GM19023 (cell line): ENCODE measurements at regions not wholly inside any gene's neighbourhood (a gene's known extent, or its start where the extent isn't known, plus 50 kb on each side); places are given as distances from the start of the nearest gene placed in this dataset.

ENCODE experiments used
- ATAC-seq: cut with Tn5 transposase; IDR thresholded peaks from one replicate; pipeline ENCODE4 v1.9.1; 2021; ENCODE audit warnings: mild to moderate bottlenecking, moderate library complexity; ENCODE audit not compliant: unreplicated experiment

GRCh38 chr16:85545227-85545818 is 67.8 kb upstream of the GSE1 start:
- no peak for ATAC-seq

DNA sequence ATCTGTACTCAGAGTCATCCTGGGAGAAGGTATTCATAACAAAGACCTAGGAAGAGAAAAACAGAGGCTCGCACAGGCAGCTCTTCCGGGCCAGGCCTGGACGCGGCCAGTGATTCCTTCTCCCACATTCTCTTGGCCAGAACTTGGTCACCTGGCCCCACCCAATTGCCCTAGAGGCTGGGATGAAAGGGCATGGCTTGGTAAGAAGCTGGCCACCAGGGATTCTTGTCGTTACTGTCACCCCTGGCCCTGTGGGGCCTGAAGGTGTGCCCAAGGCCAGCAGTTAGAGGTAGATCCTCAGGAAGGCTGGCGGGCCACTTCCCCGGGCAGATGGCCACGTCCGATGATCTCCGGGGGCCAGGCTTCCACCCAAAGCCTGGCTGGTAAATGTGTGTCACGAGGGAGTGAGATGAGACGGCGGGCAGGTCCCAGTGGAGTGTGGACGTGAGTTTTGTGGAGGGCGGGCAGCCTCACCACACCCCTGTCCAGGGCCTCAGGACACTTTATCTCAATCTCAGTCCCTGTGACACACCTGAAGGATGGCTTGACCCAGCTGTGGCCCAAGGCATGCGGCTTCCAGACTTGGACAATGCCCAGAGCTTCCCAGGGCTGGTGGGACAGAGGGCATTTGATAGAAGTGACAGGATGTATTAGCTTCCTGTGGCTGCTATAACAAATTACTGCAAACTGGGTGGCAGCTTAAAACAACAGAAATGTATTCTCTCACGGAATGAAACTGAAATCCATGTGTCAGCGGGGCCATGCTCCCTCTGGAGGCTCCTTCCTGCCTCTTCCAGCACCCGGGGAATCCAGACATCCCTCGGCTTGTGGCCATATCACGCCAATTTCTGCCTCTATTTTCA is 66.3 kb upstream of the GSE1 start:
- ATAC-seq, result no peak

- no peak for ATAC-seq
These were observed 64.7 kb upstream of the GSE1 start for GRCh38 chr16:85548375-85548774.

DNA sequence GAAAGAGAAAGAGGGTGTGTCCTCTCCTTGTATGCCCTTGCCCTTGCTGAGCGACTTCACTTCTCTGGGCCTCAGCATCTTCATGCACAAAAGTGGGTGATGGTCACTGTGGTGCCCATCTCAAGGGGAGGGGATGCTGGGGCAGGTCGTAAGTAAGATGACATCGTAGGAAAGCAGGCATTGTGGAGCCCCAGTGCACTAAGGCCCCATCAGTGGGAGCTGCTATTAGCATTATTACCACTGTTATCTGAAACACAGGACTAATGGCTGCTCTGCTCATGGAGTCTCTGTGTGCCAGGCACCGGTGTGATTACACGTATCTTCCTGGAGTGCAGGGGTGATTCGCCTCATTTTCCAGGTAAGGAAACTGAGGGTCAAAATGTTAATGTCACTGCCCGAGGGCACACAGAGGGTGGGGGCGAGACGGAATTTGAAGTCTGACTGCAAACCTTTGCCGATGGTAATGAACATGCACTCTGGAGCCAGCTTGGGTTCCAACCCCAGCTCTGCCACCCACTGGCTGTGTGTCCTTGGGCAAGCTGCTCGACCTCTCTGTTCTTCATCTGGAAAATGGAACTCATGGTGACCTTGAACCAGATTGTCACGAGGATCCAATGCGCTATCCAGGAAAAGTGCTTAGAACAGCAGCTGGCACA is 63.2 kb upstream of the GSE1 start:
- ATAC-seq, result no peak

DNA sequence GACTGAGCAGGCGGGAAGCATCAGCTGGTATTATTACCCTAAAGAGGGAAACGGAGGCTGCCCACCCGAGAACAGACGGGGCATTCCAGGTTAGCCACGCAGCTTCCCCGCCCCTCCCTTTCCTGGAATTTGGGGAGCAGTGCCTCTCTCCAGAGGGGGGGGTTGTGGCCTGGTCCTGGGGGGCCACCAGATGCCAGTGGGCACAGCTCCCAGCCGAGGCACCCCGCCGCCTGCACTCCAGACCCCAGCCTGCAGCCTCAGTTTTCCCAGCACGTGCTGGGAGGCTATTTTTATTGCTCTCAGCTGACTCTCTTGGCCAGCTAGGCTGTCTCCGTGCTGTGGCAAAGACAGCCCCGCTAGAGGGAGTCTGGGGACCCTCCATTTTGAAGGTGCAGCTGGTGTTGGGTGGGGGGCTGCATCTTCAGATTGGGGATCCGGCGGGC is 62.7 kb upstream of the GSE1 start:
- ATAC-seq, result no peak

- no peak for ATAC-seq
These were observed 61.9 kb upstream of the GSE1 start for GRCh38 chr16:85550953-85551924.

DNA sequence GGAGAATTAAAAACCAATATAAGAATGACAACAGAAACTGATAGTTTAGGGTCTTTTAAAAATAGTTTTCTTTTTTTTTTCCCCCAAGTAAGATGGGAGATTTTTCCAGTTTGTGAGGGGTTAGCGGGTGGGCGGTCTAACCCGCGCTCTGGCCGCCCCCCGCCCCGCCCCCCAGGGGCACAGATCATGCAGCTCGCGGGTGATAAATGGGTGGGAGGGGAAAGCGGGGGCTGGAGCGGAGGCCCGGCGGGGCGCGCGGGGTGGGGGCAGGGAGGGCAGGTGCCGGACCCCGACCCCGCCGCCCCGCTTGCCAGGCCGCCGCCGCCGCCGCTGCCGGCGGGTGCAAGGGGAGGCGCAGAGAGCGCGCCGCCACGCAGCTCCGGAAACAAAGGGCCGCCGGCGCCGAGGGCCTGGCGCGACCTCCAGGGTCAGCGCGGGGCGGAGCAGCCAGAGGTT is 60.1 kb upstream of the GSE1 start:
- no peak for ATAC-seq

GRCh38 chr16:85553436-85554113 is 59.5 kb upstream of the GSE1 start:
- peak; percentile 36 for ATAC-seq

DNA sequence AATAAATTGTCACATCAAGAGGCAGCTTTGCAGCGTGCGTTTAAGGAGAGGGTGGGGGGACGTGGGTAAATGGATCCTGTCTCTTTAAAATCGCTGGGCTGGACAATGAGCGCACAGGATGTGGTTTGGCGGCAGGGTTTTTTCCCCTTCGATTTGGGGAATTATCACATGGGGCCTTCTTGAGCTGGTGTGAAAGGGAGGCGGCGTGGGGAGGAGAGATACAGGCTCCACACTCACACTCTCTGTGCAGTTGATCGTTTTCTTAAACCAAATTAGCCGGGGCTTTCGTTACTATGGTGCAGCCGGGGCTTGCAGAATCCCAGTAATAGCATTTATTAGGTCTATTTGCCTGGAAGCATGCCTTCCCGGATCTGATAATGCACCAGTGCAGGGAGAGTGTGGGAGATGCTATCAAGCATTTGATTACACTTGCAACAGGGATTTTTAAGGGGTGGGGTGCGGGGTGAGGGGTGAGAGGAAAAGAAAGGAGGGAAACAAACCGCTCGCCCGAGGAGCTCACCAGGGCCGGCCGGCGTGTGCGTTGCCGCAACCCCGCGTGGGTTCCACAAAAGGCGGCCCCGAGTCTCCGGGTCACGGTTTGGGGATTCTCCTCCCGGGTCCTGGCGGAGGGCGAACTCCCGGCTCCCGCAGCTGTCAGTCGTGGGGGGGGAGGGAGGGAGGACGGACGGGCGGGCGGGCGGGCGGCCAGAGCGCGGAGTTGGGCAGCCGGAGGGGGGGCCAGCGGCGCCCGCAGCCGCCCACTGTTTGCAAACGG is 58.8 kb upstream of the GSE1 start:
- ATAC-seq, result peak; percentile 52

DNA sequence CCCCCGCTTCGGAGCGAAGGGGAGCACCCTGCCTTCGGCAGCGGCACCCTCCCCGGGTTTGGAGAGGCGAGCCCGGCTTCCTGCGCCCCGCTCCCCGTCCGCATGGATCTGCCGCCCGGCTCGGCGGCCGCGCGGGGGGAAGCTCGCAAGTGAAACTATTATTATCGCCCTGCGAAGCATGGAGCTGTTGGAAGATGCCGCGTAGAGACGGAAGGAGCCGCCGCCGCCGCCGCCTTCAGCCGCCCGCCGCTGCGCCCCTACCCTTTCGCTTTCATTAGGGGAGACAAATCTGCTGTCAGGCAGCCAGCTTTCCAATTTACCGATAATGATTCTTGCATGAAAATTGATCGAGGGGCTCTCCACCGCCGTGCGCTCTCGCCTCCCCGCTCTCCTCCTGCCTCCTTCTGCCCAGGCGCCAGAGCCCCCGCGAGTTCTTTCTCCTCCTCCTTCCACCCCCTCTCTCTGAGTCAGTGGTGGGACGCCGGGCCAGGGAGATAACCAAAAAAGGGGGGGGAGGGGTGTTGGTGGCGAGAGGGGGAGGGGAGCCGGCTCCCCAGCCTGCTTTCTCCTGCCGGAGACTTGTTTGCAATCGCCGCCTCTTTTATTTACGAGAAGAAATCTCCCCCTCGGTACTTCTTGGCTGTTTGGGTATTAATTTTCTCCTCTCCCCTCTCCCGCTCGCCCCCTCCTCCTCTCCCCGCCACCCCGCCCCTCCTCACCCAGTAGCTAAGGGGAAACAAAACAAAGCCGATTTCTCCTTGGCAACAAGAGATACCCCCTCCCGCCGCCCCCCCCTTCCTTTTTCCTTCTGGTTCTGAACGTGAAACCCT is 58.0 kb upstream of the GSE1 start:
- ATAC-seq, result no peak

GRCh38 chr16:85555719-85556455 is 57.2 kb upstream of the GSE1 start:
- no peak for ATAC-seq

DNA sequence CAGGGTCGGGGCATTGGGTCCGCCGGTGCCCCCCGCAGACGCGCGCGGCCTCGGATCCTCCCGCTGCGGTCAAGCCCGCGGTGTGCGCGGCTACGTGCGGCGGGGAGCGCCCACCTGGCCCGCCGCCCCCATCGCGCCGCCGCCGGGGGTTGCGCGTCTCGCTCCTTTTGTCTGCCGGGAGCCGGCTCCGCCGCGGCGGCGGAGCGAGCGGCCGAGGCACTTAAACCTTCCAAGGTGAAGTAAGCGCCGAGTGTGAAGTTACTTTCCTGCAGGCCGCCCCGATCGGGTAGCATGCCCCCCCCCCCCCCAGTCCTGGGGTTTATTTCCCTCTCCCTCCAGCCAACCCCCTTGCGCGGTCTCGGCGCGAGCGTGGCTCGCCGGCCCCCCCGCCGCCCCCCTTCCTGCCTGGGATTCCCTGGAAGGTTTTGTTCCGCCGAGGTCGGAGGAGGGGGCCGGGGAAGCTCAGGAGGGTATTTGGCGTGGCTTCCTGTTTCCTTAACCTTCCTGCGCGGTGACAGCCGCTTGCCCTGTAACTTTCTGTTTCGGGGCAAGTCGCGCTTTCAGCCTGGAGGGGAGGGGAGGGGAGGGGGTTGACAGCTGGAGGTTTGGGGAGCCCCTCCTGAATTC is 56.6 kb upstream of the GSE1 start:
- ATAC-seq, result no peak

DNA sequence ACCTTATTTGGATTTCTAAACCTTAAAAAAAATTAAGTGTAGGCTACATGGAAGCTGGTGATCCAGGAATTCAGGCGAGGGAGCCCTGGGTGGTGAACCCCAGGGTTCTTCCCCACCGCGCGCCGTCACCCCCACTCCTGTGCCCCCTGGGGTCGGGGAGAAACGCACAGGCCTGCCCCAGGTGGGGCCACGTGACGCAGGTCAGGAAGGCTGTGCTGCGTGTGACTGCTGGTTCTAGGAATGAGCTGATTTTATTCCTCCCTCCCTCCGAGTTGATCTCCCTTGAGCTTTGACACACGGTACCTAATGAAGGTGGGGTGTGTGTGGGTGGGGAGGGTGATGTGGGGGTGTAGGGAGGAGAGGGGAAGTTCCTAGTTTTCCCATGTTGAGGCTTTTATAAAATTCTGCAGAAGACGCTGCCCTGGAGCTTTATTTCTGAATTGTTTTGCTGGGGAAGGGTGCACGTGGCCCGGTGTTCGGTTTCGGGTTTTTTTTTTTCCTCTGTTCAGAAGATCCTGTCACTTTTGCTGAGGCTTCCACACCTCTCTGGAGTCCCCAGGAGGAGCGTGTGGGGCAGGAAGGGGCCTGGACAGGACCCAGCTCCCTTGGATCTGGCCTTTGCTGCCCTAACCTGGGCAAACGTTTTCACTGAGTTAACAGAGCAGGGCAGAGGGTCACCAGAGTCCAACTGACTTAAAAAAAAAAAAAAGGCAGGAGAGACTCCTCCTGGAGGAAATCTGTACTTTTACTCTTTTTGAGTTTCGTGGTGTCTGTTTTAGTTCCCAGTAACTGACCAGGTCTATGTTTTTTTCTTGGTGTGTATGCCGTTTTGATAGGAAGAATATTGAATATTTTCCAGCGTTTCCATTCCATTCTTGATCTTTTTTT is 55.8 kb upstream of the GSE1 start:
- no peak for ATAC-seq

GRCh38 chr16:85557971-85558657 is 55.0 kb upstream of the GSE1 start:
- ATAC-seq, result no peak

- ATAC-seq, result no peak
These were observed 52.2 kb upstream of the GSE1 start for GRCh38 chr16:85560932-85561247.
